ENCODE measurements at regions not wholly inside any gene's neighbourhood (a gene's known extent, or its start where the extent isn't known, plus 50 kb on each side); places are given as distances from the start of the nearest gene placed in this dataset.

GRCh38 chrX:80312448-80312847, 107.8 kb upstream of the TENT5D start:
- TF ChIP-seq CTCF (IDR thresholded peaks at IDR 0.05) (no peak), POLR2A (IDR thresholded peaks at IDR 0.05) (no peak), POLR2AphosphoS5 (IDR thresholded peaks at IDR 0.05) (no peak)
